ENCODE measurements at regions not wholly inside any gene's neighbourhood (a gene's known extent, or its start where the extent isn't known, plus 50 kb on each side); places are given as distances from the start of the nearest gene placed in this dataset.

GRCh38 chr1:166273618-166274017, 106.8 kb upstream of the FAM78B start:
- no peak for DNase-seq
- H3K4me3 ChIP-seq (ENCODE audit: low read depth, low read length): no peak overlapping the region
- no peaks in the 10 kb centered on the region for H3K36me3 ChIP-seq
- no peak overlapping the region for H3K27ac ChIP-seq
- no peaks in the 10 kb centered on the region for H3K9me3 ChIP-seq (ENCODE audit: severe bottlenecking)
- H3K27me3 ChIP-seq (ENCODE audit: insufficient read depth, low read depth, severe bottlenecking): peaks cover 2% of the 10 kb centered on the region
- TF ChIP-seq, protein P1, sequence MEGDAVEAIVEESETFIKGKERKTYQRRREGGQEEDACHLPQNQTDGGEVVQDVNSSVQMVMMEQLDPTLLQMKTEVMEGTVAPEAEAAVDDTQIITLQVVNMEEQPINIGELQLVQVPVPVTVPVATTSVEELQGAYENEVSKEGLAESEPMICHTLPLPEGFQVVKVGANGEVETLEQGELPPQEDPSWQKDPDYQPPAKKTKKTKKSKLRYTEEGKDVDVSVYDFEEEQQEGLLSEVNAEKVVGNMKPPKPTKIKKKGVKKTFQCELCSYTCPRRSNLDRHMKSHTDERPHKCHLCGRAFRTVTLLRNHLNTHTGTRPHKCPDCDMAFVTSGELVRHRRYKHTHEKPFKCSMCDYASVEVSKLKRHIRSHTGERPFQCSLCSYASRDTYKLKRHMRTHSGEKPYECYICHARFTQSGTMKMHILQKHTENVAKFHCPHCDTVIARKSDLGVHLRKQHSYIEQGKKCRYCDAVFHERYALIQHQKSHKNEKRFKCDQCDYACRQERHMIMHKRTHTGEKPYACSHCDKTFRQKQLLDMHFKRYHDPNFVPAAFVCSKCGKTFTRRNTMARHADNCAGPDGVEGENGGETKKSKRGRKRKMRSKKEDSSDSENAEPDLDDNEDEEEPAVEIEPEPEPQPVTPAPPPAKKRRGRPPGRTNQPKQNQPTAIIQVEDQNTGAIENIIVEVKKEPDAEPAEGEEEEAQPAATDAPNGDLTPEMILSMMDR (IDR thresholded peaks at IDR 0.05; ENCODE audit: low read depth, low read length): no peak

DNA sequence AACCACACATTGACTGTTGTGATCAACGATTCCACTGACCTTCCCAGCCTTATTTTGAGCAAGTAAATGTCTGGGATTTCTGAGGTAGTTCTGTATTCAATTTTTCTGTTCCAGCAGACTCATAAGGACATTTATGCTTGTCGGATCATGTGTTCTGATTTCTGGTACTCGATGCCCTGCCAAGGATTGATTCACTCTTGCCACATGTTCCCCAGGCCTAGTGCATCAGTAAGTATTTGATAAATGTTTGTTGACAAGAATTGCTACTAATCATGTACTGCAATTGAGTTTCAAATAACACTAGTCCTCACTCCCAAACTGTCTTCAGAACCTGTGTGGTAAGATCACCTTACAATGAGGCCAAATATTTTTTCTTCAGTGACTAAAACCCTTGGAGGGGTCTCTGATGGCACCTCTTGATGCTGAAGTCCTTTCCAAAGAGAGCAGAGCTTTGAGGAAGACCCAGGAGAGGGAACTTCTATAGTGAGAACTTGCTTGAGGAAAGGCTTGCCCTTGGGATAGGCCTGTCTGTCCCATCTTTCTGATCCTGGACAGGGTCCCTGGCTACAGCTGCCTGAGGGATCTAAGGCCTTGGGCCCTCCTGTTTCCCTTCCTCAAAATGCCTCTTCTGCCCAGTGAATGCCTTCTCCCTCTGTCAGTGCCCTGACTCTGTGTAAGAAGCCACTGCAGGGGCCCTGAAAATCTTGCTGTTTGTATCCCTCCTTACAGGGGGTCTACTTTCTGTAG, 115.8 kb upstream of the FAM78B start:
- H3K27me3 ChIP-seq (ENCODE audit: insufficient read depth, low read depth, severe bottlenecking): peaks cover 15% of the 10 kb centered on the region
- H3K36me3 ChIP-seq: no peaks in the 10 kb centered on the region
- DNase-seq: no peak
- no peak overlapping the region for H3K27ac ChIP-seq
- no peak overlapping the region for H3K4me3 ChIP-seq (ENCODE audit: low read depth, low read length)
- TF ChIP-seq, protein P1 (IDR thresholded peaks at IDR 0.05; ENCODE audit: low read depth, low read length): no peak
- no peaks in the 10 kb centered on the region for H3K9me3 ChIP-seq (ENCODE audit: severe bottlenecking)

- TF ChIP-seq, protein P1 (IDR thresholded peaks at IDR 0.05; ENCODE audit: low read depth, low read length): no peak
- H3K9me3 ChIP-seq (ENCODE audit: severe bottlenecking): no peaks in the 10 kb centered on the region
- H3K27me3 ChIP-seq (ENCODE audit: insufficient read depth, low read depth, severe bottlenecking): peaks cover 15% of the 10 kb centered on the region
- H3K36me3 ChIP-seq: no peaks in the 10 kb centered on the region
- DNase-seq: no peak
- H3K4me3 ChIP-seq (ENCODE audit: low read depth, low read length): no peak overlapping the region
- no peak overlapping the region for H3K27ac ChIP-seq
Measured at GRCh38 chr1:166283190-166283589, 116.4 kb upstream of the FAM78B start.

- no peak for DNase-seq
- H3K4me3 ChIP-seq (ENCODE audit: low read depth, low read length): no peak overlapping the region
- no peaks in the 10 kb centered on the region for H3K9me3 ChIP-seq (ENCODE audit: severe bottlenecking)
- TF ChIP-seq, protein P1 (IDR thresholded peaks at IDR 0.05; ENCODE audit: low read depth, low read length): no peak
- H3K36me3 ChIP-seq: no peaks in the 10 kb centered on the region
- H3K27me3 ChIP-seq (ENCODE audit: insufficient read depth, low read depth, severe bottlenecking): peaks cover 16% of the 10 kb centered on the region
- H3K27ac ChIP-seq: no peak overlapping the region
Measured at GRCh38 chr1:166283600-166283999, 116.8 kb upstream of the FAM78B start.

DNA sequence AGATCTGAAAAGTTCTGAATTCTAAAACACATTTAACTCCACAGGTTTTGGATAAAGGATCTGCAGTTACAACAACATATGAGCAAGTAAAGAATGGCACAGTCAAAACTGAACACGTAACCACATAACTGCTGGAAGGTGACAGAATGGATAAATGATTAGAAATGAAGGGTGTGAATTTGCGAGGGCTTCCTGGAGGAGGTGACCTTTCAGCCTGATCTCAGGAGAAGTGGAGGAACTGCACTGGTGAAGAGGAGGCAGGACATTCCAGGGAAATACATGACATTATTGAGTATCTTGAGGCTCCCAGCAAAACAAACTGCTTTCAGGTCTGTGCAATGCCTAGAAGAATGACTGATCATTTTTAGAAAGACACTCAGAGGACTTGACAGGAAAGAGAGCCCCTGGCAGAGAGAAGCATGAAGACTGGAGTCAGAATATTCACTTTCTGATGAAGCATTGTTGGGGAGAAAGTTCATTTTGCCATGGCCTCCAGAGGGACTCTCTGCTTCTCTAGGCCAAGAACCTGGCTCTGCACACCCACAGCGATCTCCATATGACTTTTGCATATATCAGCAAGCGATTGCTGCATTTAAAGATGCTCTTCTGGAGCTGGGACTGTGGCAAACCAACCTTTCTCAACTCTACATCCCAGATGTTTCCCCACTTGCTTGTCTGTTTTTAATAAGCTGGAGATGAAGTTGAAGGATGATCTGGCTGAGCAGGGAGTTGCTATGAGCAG, 122.7 kb upstream of the FAM78B start:
- Histone ChIP-seq H3K27me3 (ENCODE audit: insufficient read depth, low read depth, severe bottlenecking) (peaks cover 3% of the 10 kb centered on the region), H3K4me3 (ENCODE audit: low read depth, low read length) (no peak overlapping the region), H3K27ac (no peak overlapping the region), H3K9me3 (ENCODE audit: severe bottlenecking) (no peaks in the 10 kb centered on the region), H3K36me3 (no peaks in the 10 kb centered on the region)
- DNase-seq: no peak
- TF ChIP-seq, protein P1 (IDR thresholded peaks at IDR 0.05; ENCODE audit: low read depth, low read length): no peak

Data from WERI-Rb-1 (cell line).